Uterus (tissue), 2 donors: ENCODE measurements at regions not wholly inside any gene's neighbourhood (a gene's known extent, or its start where the extent isn't known, plus 50 kb on each side); places are given as distances from the start of the nearest gene placed in this dataset.

ENCODE experiments used
- CTCF ChIP-seq, 4 experiments: fragments of 200-600 bp in 2 of 4; fragments of 450-650 bp in 2 of 4; sonication (generic) in 2 of 4; IDR thresholded peaks; one replicate each; pipeline ENCODE4 v1.5.1; 2016 to 2019; ENCODE audit warnings: antibody characterized with exemption in 4 of 4, mild to moderate bottlenecking in 2 of 4, moderate library complexity in 1 of 4
- POLR2A ChIP-seq, 2 donors: fragments of 450-650 bp; IDR thresholded peaks; one replicate each; pipeline ENCODE4 v1.6.1; 2016; ENCODE audit warnings: antibody characterized with exemption in 2 of 2, mild to moderate bottlenecking in 1 of 2, moderate library complexity in 1 of 2

GRCh38 chr5:85263125-85263524 lies 878.4 kb upstream of the EDIL3 start:
- TF ChIP-seq CTCF (IDR thresholded peaks at IDR 0.05) (no peak), POLR2A (IDR thresholded peaks at IDR 0.05) (no peak)
